Ishikawa (cell line): ENCODE measurements at regions not wholly inside any gene's neighbourhood (a gene's known extent, or its start where the extent isn't known, plus 50 kb on each side); places are given as distances from the start of the nearest gene placed in this dataset.

Source experiments
- CEBPB ChIP-seq: IDR thresholded peaks from 2 replicates; pipeline ENCODE4 v1.6.1; 2012
- EP300 ChIP-seq: IDR thresholded peaks from 2 replicates; pipeline ENCODE4 v1.6.1; 2012; ENCODE audit warnings: borderline replicate concordance
- NFIC ChIP-seq: IDR thresholded peaks from 2 replicates; pipeline ENCODE4 v1.6.1; 2012
- RAD21 ChIP-seq: IDR thresholded peaks from 2 replicates; pipeline ENCODE4 v1.6.1; 2012; ENCODE audit warnings: low read depth
- TAF1 ChIP-seq: IDR thresholded peaks from 2 replicates; pipeline ENCODE4 v1.6.1; 2012; ENCODE audit warnings: low read depth, mild to moderate bottlenecking
- USF1 ChIP-seq: IDR thresholded peaks from 2 replicates; pipeline ENCODE4 v1.6.1; 2012
- TF ChIP-seq, protein P1 (sequence below): IDR thresholded peaks from 2 replicates; pipeline ENCODE4 v1.6.1; 2012

GRCh38 chr2:217231212-217231611 is 371.3 kb upstream of the TNP1 start:
- TF ChIP-seq RAD21: no peak
- no peak for TF ChIP-seq EP300
- TF ChIP-seq CEBPB: no peak
- no peak for TF ChIP-seq NFIC
- no peak for TF ChIP-seq TAF1
- TF ChIP-seq, protein P1, sequence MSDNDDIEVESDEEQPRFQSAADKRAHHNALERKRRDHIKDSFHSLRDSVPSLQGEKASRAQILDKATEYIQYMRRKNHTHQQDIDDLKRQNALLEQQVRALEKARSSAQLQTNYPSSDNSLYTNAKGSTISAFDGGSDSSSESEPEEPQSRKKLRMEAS: no peak
- no peak for TF ChIP-seq USF1
